Left lung (tissue), 4 donors: ENCODE measurements at regions not wholly inside any gene's neighbourhood (a gene's known extent, or its start where the extent isn't known, plus 50 kb on each side); places are given as distances from the start of the nearest gene placed in this dataset.
A peak's percentile ranks its signal among the peaks of the same experiment; 100 is the strongest.

Experiments used
- ATAC-seq: fragments of 200-7000 bp; cut with Tn5 transposase; one replicate; pipeline ENCODE4 v1.9.1; 2020; ENCODE audit warnings: moderate library complexity
- DNase-seq, 4 donors: peaks; one replicate each; pipeline ENCODE4 v3.0.0-alpha.2; 2013 to 2020
- H3K27ac ChIP-seq, 2 donors: fragments of 200-600 bp; sonication (generic) in 1 of 2; one replicate each; pipeline versions ENCODE4 v1.5.0 to v1.8.0; 2020 to 2021
- H3K27me3 ChIP-seq, 2 donors: fragments of 200-600 bp; sonication (generic) in 1 of 2; one replicate each; pipeline versions ENCODE4 v1.5.0 to v1.8.0; 2020 to 2021
- H3K36me3 ChIP-seq, 2 donors: fragments of 200-600 bp; sonication (generic) in 1 of 2; one replicate each; pipeline versions ENCODE4 v1.5.0 to v1.8.0; 2020 to 2021
- H3K4me1 ChIP-seq, 2 donors: fragments of 200-600 bp; one replicate each; pipeline ENCODE4 v1.8.0; 2021
- H3K4me3 ChIP-seq, 2 donors: fragments of 200-600 bp; sonication (generic) in 1 of 2; one replicate each; pipeline versions ENCODE4 v1.5.0 to v1.8.0; 2020 to 2021; ENCODE audit warnings: mild to moderate bottlenecking in 1 of 2
- H3K9me3 ChIP-seq, 2 donors: fragments of 200-600 bp; sonication (generic) in 1 of 2; one replicate each; pipeline versions ENCODE4 v1.5.0 to v1.8.0; 2020 to 2021
- CTCF ChIP-seq, 2 donors: fragments of 200-600 bp; sonication (generic) in 1 of 2; IDR thresholded peaks; one replicate each; pipeline versions ENCODE4 v1.5.0 to v1.8.0; 2021; ENCODE audit warnings: antibody characterized with exemption in 2 of 2
- intact Hi-C, 2 donors: fragments of 100-400 bp; cut with DNase I; formaldehyde crosslinking; loops; one replicate each; pipeline versions ENCODE4 v1.11.2 to v1.14.2; 2022
- donor health status: DM: no; HTN: yes; CAD: no.
- donor health status: DM: no; HTN: no; CAD: no.

GRCh38 chr9:14031810-14032209 lies 282.1 kb downstream of the NFIB start:
- Histone ChIP-seq H3K4me3 (no peak overlapping the region), H3K9me3 (no peaks in the 10 kb centered on the region), H3K27me3 (no peaks in the 10 kb centered on the region), H3K4me1 (peaks cover 0 to 15% of the 10 kb centered on the region in 2 donors), H3K27ac (peak overlapping the region in 1 of 2 donors; percentile 77), H3K36me3 (no peaks in the 10 kb centered on the region)
- ATAC-seq: no peak
- no peak for DNase-seq
- no peak for TF ChIP-seq CTCF (IDR thresholded peaks at IDR 0.05)
- intact Hi-C loops: no loop called here

- no peak for TF ChIP-seq CTCF (IDR thresholded peaks at IDR 0.05)
- no peak for ATAC-seq
- no peak overlapping the region for H3K4me3 ChIP-seq
- no peaks in the 10 kb centered on the region for H3K9me3 ChIP-seq
- H3K27ac ChIP-seq: peak overlapping the region; percentile 64 to 77
- intact Hi-C loops: no loop called here
- peaks cover 0 to 22% of the 10 kb centered on the region in 2 donors for H3K4me1 ChIP-seq
- no peaks in the 10 kb centered on the region for H3K36me3 ChIP-seq
- H3K27me3 ChIP-seq: no peaks in the 10 kb centered on the region
- peak in 2 of 4 donors; percentile 68 to 87 for DNase-seq
Measured at GRCh38 chr9:14031060-14031414, 282.9 kb downstream of the NFIB start.

- Histone ChIP-seq H3K27me3 (no peaks in the 10 kb centered on the region), H3K9me3 (no peaks in the 10 kb centered on the region), H3K4me3 (no peak overlapping the region), H3K4me1 (peaks cover 0 to 24% of the 10 kb centered on the region in 2 donors), H3K36me3 (no peaks in the 10 kb centered on the region), H3K27ac (peak overlapping the region; percentile 64 to 77)
- TF ChIP-seq CTCF (IDR thresholded peaks at IDR 0.05): no peak
- ATAC-seq: peak; percentile 10
- intact Hi-C loops: no loop called here
- peak in 2 of 4 donors; percentile 91 to 92 for DNase-seq
Measured at GRCh38 chr9:14030375-14031059, 283.4 kb downstream of the NFIB start.

- no peaks in the 10 kb centered on the region for H3K27me3 ChIP-seq
- intact Hi-C loops: no loop called here
- no peak for TF ChIP-seq CTCF (IDR thresholded peaks at IDR 0.05)
- H3K9me3 ChIP-seq: no peaks in the 10 kb centered on the region
- ATAC-seq (no peak), DNase-seq (no peak)
- no peak overlapping the region for H3K4me3 ChIP-seq
- peak overlapping the region; percentile 64 to 77 for H3K27ac ChIP-seq
- H3K36me3 ChIP-seq: no peaks in the 10 kb centered on the region
- H3K4me1 ChIP-seq: peaks cover 0 to 24% of the 10 kb centered on the region in 2 donors
Measured at GRCh38 chr9:14029806-14030374, 284.1 kb downstream of the NFIB start.

- Histone ChIP-seq H3K4me1 (peaks cover 0 to 24% of the 10 kb centered on the region in 2 donors), H3K27me3 (no peaks in the 10 kb centered on the region), H3K36me3 (no peaks in the 10 kb centered on the region), H3K9me3 (no peaks in the 10 kb centered on the region), H3K27ac (peak overlapping the region; percentile 23 to 45), H3K4me3 (no peak overlapping the region)
- ATAC-seq: peak; percentile 77
- intact Hi-C loops: no loop called here
- TF ChIP-seq CTCF (IDR thresholded peaks at IDR 0.05): no peak
- peak in 2 of 4 donors; percentile 49 to 66 for DNase-seq
Measured at GRCh38 chr9:14027116-14027800, 286.7 kb downstream of the NFIB start.
